ENCODE measurements at regions not wholly inside any gene's neighbourhood (a gene's known extent, or its start where the extent isn't known, plus 50 kb on each side); places are given as distances from the start of the nearest gene placed in this dataset.
"Not testable (repeated sequence)": the region's sequence is repeated elsewhere in the genome, so short reads cannot be mapped to it uniquely, and the experiment has no call there.

- no peak for DNase-seq (ENCODE audit: low read depth, low spot score)
- in situ Hi-C loops (cut with HindIII; ENCODE audit: low pct_unique_long_range_greater_than_20kb, low sequenced_read_pairs) = no loop called here
These were observed 50.8 kb upstream of the BOD1L1 start for GRCh38 chr4:13678186-13678924.

DNA sequence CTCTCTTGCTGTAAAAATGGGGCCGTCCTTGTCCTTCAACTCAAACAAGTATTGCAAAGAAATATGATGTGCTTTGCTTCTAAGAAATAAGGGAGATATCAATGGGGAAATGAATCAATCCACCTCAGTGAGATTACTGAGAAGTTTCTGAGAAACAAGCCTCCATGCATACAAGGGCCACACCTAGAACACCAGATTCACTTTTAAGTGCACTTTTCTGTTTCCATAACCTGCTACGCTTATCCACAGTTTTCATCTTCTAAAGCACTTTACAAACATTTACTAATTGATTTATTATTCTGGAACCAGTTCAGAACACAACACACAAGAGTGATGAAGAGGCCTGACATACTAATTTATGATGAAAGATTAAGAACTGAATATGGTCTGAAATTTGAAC is 54.0 kb upstream of the BOD1L1 start:
- in situ Hi-C loops (cut with HindIII; ENCODE audit: low pct_unique_long_range_greater_than_20kb, low sequenced_read_pairs) = no loop called here
- no peak for DNase-seq (ENCODE audit: low read depth, low spot score)

- no peak for DNase-seq (ENCODE audit: low read depth, low spot score)
- in situ Hi-C loops (cut with HindIII; ENCODE audit: low pct_unique_long_range_greater_than_20kb, low sequenced_read_pairs) = no loop called here
These were observed 66.7 kb upstream of the BOD1L1 start for GRCh38 chr4:13694256-13694655.

DNA sequence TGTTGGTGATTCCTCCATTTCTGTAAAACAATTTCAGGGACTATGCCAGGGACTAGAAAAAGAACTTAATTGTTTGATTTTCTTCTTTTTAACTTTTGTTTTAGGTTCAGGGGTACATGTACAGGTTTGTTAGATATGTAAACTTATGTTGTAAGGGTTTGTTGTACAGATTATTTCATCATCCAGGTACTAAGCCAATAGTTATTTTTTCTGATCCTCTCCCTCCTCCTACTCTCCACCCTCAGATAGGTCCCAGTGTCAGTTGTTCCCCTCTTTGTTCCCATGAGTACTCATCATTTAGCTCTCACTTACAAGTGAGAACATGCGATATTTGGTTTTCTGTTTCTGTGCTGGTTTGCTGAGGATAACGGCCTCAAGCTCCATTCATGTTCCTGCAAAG is 70.8 kb upstream of the BOD1L1 start:
- in situ Hi-C loops (cut with HindIII; ENCODE audit: low pct_unique_long_range_greater_than_20kb, low sequenced_read_pairs) = no loop called here
- DNase-seq (ENCODE audit: low read depth, low spot score) = no peak

DNA sequence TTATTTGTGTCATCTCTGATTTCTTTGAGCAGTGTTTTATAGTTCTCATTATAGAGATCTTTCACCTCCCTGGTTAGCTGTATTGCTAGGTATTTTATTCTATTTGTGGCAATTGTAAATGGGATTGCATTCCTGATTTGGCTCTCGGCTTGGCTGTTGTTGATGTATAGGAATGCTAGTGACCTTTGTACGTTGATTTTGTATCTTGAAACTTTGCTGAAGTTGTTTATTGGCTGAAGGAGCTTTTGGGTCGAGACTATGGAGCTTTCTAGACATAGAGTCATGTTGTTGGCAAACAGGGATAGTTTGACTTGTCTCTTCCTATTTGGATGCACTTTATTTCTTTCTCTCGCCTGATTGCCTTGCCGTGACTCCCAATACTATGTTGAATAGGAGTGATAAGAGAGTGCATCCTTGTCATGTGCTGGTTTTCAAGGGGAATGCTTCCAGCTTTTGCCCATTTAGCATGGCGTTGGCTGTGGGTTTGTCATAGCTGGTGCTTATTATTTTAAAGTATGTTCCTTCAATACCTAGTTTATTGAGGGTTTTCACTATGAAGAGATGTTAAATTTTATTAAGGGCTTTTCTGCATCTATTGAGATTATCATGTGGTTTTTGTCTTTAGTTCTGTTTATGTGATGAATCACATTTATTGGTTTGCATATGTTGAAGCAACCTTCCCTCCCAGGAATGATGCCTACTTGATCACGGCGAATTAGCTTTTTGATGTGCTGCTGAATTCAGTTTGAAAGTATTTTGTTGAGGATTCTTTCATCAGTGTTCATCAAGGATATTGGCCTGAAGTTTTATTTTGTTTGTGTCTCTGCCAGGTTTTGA is 72.7 kb upstream of the BOD1L1 start:
- in situ Hi-C loops (cut with HindIII; ENCODE audit: low pct_unique_long_range_greater_than_20kb, low sequenced_read_pairs) = no loop called here
- no peak for DNase-seq (ENCODE audit: low read depth, low spot score)

- in situ Hi-C loops (cut with HindIII; ENCODE audit: low pct_unique_long_range_greater_than_20kb, low sequenced_read_pairs); DNase-seq (ENCODE audit: low read depth, low spot score): not testable (repeated sequence)
These were observed 73.3 kb upstream of the BOD1L1 start for GRCh38 chr4:13700858-13701140.

GRCh38 chr4:13701937-13702446 is 74.5 kb upstream of the BOD1L1 start:
- peak; percentile 49 for DNase-seq (ENCODE audit: low read depth, low spot score)
- in situ Hi-C loops (cut with HindIII; ENCODE audit: low pct_unique_long_range_greater_than_20kb, low sequenced_read_pairs) = no loop called here

- in situ Hi-C loops (cut with HindIII; ENCODE audit: low pct_unique_long_range_greater_than_20kb, low sequenced_read_pairs) = no loop called here
- no peak for DNase-seq (ENCODE audit: low read depth, low spot score)
These were observed 75.6 kb upstream of the BOD1L1 start for GRCh38 chr4:13703096-13703495.

DNA sequence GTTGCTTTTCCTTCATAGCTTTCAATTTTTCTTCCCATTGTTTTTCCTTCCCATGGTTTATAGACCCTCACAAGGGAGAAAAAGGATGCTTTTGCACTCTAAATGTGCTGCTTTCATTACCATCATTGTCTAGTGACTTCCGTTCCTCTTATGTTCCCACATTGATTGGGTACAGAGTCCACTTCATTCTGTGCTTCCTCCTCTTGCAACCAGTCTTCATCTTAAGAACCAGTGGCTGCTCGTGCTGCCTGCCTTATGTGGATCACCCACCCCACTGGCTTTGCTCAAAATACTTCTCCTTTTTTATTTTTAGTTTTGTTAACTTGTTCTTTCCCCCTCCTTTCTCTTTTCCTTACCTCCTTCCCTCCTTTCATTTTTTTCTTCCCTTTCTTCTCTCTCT is 76.5 kb upstream of the BOD1L1 start:
- in situ Hi-C loops (cut with HindIII; ENCODE audit: low pct_unique_long_range_greater_than_20kb, low sequenced_read_pairs) = no loop called here
- no peak for DNase-seq (ENCODE audit: low read depth, low spot score)

GRCh38 chr4:13704761-13705160 is 77.2 kb upstream of the BOD1L1 start:
- in situ Hi-C loops (cut with HindIII; ENCODE audit: low pct_unique_long_range_greater_than_20kb, low sequenced_read_pairs) = no loop called here
- no peak for DNase-seq (ENCODE audit: low read depth, low spot score)

DNA sequence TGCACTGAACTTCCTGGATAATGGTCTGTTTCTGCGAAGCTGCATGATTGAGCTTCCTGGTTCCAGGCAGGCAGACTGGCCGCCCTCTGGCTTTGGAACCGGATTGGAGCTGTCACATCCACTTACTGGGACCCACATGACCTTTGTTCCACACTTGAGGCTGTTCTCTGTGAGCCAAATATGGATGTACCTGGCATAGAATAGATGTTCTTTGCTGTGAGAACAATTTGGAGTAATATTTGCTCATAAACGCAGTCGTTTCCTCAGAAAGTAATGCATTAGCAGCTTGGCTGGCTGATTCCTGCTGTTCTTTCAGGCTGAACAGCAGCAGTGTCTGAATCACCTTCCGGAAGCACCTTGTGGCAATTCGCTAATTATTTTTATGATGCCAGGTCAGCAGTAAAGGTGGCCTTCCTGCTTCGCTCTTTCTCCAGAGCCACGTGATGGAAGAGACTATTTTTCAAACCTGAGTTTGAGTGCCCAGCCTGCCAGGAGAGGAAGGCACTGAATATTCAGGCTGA is 78.1 kb upstream of the BOD1L1 start:
- in situ Hi-C loops (cut with HindIII; ENCODE audit: low pct_unique_long_range_greater_than_20kb, low sequenced_read_pairs) = no loop called here
- DNase-seq (ENCODE audit: low read depth, low spot score) = no peak

DNA sequence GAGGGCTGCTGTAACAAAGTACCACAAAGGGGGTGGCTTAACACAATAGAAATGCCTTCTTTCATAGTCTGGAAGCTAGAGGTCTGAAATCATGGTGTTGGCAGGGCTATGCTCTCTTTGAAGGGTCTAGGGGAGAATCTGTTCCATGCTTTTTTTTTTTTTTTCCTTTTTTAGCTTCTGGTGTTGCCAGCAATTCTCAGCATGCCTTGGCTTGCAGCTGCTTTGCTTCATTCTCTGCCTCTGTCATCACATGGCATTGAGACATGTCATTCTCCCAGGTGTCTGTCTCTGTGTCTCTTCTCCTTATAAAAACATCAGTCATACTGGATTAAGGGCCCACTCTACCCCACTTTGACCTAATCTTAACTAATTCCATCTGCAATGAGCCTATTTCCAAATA is 78.6 kb upstream of the BOD1L1 start:
- no peak for DNase-seq (ENCODE audit: low read depth, low spot score)
- in situ Hi-C loops (cut with HindIII; ENCODE audit: low pct_unique_long_range_greater_than_20kb, low sequenced_read_pairs) = no loop called here

GRCh38 chr4:13706716-13707115 is 79.2 kb upstream of the BOD1L1 start:
- in situ Hi-C loops (cut with HindIII; ENCODE audit: low pct_unique_long_range_greater_than_20kb, low sequenced_read_pairs) = no loop called here
- no peak for DNase-seq (ENCODE audit: low read depth, low spot score)

GRCh38 chr4:13710246-13710885 is 82.8 kb upstream of the BOD1L1 start:
- in situ Hi-C loops (cut with HindIII; ENCODE audit: low pct_unique_long_range_greater_than_20kb, low sequenced_read_pairs) = no loop called here
- DNase-seq (ENCODE audit: low read depth, low spot score) = no peak

GRCh38 chr4:13711233-13711785 is 83.8 kb upstream of the BOD1L1 start:
- in situ Hi-C loops (cut with HindIII; ENCODE audit: low pct_unique_long_range_greater_than_20kb, low sequenced_read_pairs) = no loop called here
- no peak for DNase-seq (ENCODE audit: low read depth, low spot score)

GRCh38 chr4:13721894-13722293 is 94.4 kb upstream of the BOD1L1 start:
- DNase-seq (ENCODE audit: low read depth, low spot score) = no peak
- in situ Hi-C loops (cut with HindIII; ENCODE audit: low pct_unique_long_range_greater_than_20kb, low sequenced_read_pairs) = no loop called here

GRCh38 chr4:13722649-13723048 is 95.1 kb upstream of the BOD1L1 start:
- no peak for DNase-seq (ENCODE audit: low read depth, low spot score)
- in situ Hi-C loops (cut with HindIII; ENCODE audit: low pct_unique_long_range_greater_than_20kb, low sequenced_read_pairs) = no loop called here

- DNase-seq (ENCODE audit: low read depth, low spot score) = no peak
- in situ Hi-C loops (cut with HindIII; ENCODE audit: low pct_unique_long_range_greater_than_20kb, low sequenced_read_pairs) = no loop called here
These were observed 101.2 kb upstream of the BOD1L1 start for GRCh38 chr4:13728761-13729160.
